ENCODE measurements at regions not wholly inside any gene's neighbourhood (a gene's known extent, or its start where the extent isn't known, plus 50 kb on each side); places are given as distances from the start of the nearest gene placed in this dataset.

DNA sequence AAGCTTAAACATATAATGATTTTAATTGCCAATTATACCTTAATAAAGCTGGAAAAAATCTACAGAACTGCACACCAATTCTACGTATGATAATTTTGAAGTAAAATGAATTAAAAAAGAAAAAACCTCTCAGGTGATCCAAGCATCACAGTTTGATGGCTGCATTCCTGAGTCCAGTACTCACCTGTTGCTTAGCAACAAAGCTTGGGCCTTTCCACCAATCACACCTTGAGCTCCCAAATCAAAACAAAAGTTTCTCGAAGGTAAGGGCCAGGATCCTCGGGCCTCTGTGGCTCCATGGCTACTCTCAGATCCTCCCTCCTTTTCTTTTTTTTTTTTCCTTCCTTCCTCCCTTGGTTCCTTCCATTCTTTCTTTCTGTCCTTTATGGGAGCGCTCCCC, 137.2 kb upstream of the PCBD1 start:
- DNase-seq, result no peak

GRCh38 chr10:71028066-71028465, 139.7 kb upstream of the PCBD1 start:
- no peak for DNase-seq

DNA sequence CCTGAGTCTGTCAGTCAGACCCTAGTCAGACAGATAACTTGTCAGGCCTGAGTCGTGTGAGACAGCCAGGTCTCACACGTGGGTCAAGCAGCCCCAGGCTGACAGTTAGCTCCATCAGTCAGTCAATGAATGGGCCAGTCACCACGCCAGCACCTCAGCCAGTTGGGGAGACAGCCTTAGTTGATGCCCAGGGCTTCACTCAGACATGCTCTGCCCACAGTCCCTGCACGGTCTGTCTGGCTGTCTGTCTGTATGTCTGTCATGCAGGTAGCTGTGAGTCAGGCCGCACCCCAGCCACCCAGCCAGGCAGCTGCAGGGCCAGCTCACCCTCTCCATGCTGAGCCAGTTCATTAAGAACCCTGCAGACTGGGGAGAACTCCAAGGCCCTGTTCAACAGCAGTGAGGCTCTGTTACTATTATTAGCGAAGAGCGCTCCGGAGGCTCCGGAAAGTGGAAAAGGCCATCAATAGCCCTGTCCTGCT, 141.1 kb upstream of the PCBD1 start:
- DNase-seq, result no peak

- no peak for DNase-seq
These were observed 141.5 kb upstream of the PCBD1 start for GRCh38 chr10:71029907-71030306.

- no peak for DNase-seq
These were observed 142.7 kb upstream of the PCBD1 start for GRCh38 chr10:71031026-71031425.

DNA sequence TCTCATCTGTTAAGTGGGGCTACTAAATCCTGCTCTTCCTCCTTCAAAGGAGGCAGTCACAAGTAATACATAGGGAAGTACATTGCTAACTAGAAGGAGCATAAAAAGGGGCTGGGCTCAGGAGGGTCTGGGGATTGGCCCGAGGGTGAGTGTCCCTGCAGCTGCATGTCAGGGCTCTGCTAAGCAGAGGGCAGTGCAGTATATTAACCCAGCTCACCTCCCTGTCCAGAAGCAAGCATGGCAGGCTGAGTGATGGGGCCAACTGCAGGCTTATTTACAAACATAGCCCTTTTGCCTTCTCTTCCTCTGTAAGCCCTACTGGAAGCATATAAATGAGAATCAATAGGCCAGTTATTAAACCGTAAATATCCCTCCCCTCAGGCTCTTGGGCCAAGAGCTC, 143.2 kb upstream of the PCBD1 start:
- no peak for DNase-seq

DNA sequence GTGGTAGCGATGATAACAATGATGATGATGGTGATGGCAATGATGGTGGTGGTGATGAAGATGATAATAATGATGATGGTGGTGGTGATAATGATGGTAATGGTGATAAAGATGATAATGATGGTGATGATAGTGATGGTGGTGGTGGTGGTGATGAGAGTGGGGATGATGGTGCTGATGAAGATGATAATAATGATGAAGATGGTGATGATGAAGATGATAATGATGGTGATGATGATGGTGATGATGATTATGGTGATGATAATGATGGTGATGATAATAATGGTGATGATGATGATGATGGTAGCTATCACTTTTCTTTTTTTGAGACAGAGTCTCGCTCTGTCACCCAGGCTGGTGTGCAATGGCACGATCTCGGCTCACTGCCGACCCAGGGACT, 144.5 kb upstream of the PCBD1 start:
- DNase-seq, result no peak

GRCh38 chr10:71033396-71033980, 145.1 kb upstream of the PCBD1 start:
- no peak for DNase-seq

- no peak for DNase-seq
These were observed 147.3 kb upstream of the PCBD1 start for GRCh38 chr10:71035511-71036296.

- DNase-seq, result no peak
These were observed 148.1 kb upstream of the PCBD1 start for GRCh38 chr10:71036297-71036966.

DNA sequence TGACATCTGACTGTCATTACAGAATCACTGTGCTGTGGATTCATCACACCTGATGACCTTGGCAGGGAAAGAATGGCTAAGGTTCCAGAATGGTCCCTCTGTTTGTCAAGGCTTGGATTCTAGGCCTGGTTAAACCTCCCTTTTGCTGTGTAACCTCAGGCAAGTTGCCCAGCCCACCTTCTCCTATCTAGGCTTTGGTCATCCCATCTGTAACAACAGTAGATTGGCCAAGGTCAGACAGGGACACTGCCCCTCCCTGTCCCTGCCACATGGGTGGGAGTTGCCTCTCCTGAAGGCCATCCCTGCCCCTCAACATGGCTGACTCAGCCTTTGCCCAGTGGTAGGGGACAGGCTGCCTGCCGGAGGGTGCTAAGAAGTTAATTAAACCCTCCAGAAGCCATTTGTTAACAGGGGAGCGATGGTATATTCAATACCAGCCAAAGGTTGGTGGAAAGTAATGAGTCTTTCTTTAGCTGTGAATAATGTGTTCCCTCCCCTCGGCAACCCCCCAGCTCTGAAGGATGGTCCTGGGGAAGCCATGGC, 149.8 kb upstream of the PCBD1 start:
- no peak for DNase-seq

DNA sequence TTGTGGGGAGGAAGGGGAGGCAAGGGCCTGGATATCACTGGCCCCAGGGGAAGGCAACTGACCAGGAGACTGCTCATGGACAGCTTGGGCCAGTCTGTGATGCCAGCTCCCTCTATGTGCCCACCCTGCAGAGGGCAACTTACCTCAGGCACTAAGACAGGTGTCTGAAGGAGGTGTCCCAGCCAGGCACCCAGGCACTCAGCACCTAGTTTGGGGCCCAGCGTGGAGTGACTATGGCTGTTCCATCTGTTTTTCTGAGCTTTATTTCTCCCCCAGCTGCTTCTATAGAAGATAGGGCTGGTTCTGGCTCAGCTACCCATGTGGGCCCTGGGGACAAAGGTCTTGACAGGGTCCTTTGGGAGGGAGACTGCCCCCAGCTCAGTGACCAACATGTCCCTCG, 150.6 kb upstream of the PCBD1 start:
- no peak for DNase-seq

GRCh38 chr10:71039551-71039950, 151.2 kb upstream of the PCBD1 start:
- no peak for DNase-seq

- no peak for DNase-seq
These were observed 152.0 kb upstream of the PCBD1 start for GRCh38 chr10:71040343-71040742.

DNA sequence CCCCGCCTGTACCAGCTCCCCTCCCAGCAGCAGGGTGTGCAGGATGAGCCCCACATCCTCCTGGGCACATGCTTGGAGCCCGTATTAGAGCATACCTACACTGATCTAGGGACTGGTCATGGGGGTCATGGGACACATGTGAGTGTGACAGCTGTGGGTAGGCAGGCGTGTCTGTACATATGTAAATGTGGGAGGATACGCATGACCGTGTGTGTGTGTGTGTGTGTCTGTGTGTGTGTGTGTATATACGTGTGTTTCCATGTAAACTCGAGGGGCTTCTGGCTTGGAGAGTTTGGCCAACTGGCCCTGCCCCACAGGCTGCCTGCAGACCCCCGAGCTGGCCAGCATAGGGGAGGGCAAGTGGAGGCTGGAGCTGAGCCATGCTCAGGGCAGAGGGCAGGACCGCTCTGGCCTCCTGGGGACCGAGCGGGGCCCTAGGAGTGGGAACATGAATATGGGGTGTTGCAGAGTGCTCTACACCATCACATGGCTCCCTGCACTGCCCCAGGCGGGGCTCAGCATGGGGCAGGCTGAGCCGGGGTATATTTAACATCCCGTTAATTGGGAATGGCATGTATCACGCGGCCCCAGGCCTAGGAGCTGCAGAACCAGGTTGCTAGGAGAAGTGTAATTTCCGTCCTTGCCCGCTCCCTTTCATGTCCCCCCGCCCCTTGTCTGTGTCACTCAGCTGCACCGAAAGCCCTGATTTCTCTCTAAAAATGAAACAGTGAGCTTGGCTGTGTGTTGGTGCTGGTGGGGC, 152.7 kb upstream of the PCBD1 start:
- DNase-seq, result no peak

DNA sequence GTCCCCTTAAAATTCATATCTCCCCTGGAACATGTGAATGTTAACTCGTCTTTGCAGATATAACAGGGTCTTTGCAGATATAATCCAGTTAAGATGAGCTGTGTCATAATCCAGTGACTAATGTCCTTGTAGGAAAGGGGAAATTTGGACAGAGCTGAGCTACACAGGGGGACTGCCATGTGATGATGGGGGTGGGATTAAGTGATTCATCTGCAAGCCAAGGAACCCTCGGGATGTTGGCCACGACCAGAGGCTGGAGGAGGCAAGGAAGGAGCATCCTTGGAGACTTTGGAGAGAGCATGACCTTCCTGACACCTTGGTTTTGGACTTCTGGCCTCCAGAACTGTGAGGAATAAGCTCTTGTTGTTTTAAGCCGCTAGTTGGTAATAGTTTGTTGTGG, 153.9 kb upstream of the PCBD1 start:
- DNase-seq, result no peak

- no peak for DNase-seq
These were observed 154.3 kb upstream of the PCBD1 start for GRCh38 chr10:71042699-71043098.

DNA sequence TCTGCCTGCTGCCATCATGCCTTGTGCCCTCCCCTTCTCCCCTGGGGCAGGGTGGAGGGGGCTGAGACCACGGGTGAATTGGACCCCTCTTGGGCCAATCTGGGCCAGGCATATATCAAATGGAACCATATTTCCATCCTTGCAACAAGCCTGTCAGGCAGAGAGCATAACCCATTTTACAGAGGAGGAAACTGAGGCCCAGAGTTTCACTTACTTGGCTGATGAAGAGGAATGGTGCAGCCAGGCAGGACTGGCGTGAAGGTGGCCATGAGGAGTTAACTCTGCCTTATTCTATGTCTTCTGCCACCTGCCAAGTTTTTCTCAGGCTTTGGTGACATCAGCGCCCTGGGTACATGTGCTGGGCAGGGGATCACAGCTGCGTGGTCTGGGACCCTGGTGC, 155.5 kb upstream of the PCBD1 start:
- no peak for DNase-seq

DNA sequence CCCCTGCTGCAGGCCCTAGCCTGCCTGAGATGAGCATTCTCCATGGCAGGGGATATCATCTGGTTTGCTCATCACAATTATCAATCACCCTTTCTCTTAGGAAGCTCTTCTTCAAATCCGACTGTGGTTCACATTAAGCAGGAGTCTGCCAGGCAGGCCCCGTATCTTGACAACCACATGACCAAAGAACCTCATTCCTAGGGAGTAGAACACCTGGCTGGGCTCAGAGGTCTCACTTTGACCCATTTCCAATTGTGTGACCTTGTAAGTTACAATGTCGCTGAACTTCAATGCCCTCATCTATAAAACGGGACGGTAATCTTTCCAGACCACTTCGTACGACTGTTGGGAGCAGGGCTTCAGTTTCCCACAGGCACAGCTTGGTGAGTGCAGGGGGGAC, 156.4 kb upstream of the PCBD1 start:
- DNase-seq, result no peak

DNA sequence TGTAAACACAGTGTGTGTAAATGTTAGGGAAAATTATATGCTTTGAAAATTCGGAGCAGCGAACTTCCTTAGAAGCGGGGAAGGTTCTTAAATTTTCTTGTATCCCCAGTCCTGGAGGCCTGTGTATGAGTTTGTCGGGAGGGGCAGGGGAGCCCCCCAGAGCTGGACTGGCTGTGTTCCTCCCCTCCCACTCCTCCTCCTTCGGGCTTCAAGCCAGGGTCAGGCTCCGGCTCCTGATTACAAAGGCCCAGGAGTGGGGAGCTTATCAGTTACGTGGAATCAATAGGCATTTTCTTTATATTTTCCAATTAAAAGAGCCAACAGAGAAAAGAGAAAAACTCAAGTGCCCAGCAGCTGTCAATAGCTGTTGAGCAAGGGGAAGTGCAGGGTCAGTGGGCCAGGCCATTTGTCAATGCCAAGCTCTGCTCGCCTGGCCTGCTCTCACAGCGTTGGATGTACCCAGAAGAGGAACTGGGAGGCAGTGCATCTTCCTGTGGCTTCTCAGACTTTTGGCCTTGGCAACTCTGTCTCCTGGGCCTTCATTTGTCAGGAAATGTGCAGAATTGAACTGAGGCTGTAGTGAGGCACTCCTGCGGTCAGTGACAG, 156.9 kb upstream of the PCBD1 start:
- no peak for DNase-seq

DNA sequence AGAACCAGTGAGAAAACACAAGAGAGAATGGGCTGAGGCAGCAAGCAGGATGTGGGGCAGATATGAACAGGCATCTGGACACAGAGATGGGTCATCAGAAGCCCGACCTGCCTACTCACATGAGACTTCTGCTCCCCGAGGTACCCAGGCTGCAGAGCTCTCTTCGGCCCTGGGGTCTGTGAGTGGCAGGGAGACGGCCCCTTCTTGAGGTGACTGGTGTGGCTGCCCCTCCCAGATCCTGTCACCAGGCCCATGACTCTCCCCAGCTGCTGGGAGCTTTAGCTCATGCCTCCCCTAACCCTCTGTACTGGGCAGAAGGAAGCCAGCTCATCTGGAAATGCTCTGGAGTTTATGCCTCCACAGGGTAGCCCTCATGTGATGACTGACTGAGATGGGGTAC, 157.6 kb upstream of the PCBD1 start:
- no peak for DNase-seq

DNA sequence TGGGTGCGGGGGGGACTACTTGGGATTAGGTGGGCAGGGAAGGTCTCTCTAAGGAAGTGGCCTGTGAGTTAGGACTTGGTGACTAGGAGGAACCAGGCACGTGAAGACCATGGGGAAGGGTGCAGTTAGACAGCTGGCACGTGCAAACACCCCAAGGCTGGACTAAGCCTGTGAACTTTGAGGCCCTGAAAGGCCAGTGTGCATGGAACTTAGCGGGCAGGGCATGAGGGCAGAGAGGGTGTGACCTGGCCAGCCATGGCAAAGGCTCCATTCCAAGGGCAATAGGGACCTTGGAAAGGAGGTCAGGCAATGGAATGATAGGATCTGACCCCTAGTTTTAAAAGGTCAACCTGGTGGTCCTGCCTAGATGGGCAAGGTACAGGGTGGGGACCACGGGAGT, 158.4 kb upstream of the PCBD1 start:
- DNase-seq, result no peak

All from activated gamma-delta T cell treated with Interleukin-2 at 50 U/mL for 16 hours (primary cell).